Transverse colon (tissue), 4 donors: ENCODE measurements at regions not wholly inside any gene's neighbourhood (a gene's known extent, or its start where the extent isn't known, plus 50 kb on each side); places are given as distances from the start of the nearest gene placed in this dataset.
A peak's percentile ranks its signal among the peaks of the same experiment; 100 is the strongest.
"Not testable (repeated sequence)": the region's sequence is repeated elsewhere in the genome, so short reads cannot be mapped to it uniquely, and the experiment has no call there.

Experiments
- DNase-seq: peaks from one replicate; pipeline ENCODE4 v3.0.0-alpha.2; 2019
- H3K27ac ChIP-seq, 4 donors: fragments of 200-600 bp; sonication (generic); 2 replicates each; pipeline ENCODE4 v1.5.1; 2016 to 2018; ENCODE audit warnings: inconsistent platforms in 4 of 4
- H3K27me3 ChIP-seq: fragments of 200-600 bp; sonication (generic); 2 replicates; pipeline ENCODE4 v1.5.1; 2017; ENCODE audit warnings: inconsistent platforms
- H3K36me3 ChIP-seq, 4 donors: fragments of 200-600 bp; sonication (generic); 2 replicates each; pipeline ENCODE4 v1.5.1; 2017 to 2019; ENCODE audit warnings: inconsistent platforms in 4 of 4
- H3K4me1 ChIP-seq, 4 donors: fragments of 200-600 bp; sonication (generic); 2 replicates each; pipeline ENCODE4 v1.5.1; 2017 to 2020; ENCODE audit warnings: inconsistent platforms in 4 of 4
- H3K4me3 ChIP-seq, 4 donors: fragments of 200-600 bp; sonication (generic); 1 replicate in 1 of 4; 2 replicates in 3 of 4; pipeline versions ENCODE4 v1.5.1 to v1.6.1; 2017 to 2019; ENCODE audit warnings: inconsistent platforms in 4 of 4
- H3K9me3 ChIP-seq, 2 donors: fragments of 200-600 bp; sonication (generic); 2 replicates each; pipeline ENCODE4 v1.5.1; 2017 to 2019; ENCODE audit warnings: inconsistent platforms in 2 of 2
- EP300 ChIP-seq: sonication (generic); formaldehyde crosslinking; IDR thresholded peaks from one replicate; pipeline ENCODE4 v1.6.1; 2017; ENCODE audit warnings: antibody characterized with exemption, low read depth
- POLR2A ChIP-seq: fragments of 450-650 bp; IDR thresholded peaks from one replicate; pipeline ENCODE4 v1.6.1; 2016; ENCODE audit warnings: antibody characterized with exemption, mild to moderate bottlenecking, moderate library complexity
- POLR2AphosphoS5 ChIP-seq, 3 donors: sonication (generic); formaldehyde crosslinking; IDR thresholded peaks; one replicate each; pipeline ENCODE4 v1.6.1; 2016; ENCODE audit warnings: antibody characterized with exemption in 3 of 3
- WGBS, 2 donors: methylation state at CpG; one replicate each; pipeline ENCODE4 v1.1.5; 2018; ENCODE audit warnings: low coverage in 1 of 2; 5-methylcytosine and 5-hydroxymethylcytosine counted together
- in situ Hi-C, 4 donors: fragments of 200-750 bp; cut with MboI; loops; one replicate each; pipeline versions ENCODE4 v1.15.0 to v1.15.1; 2017; ENCODE audit warnings: low sequenced_read_pairs in 3 of 4, low pct_ligation_motif_present in 1 of 4, low pct_unique_long_range_greater_than_20kb in 1 of 4
- intact Hi-C: fragments of 100-400 bp; cut with DNase I; formaldehyde crosslinking; loops from one replicate; pipeline ENCODE4 v1.15.1; 2023; ENCODE audit warnings: low total_unique reads
- TF ChIP-seq, protein P1 (sequence below), 5 experiments: fragments of 200-600 bp in 3 of 5; fragments of 450-650 bp in 2 of 5; sonication (generic) in 3 of 5; IDR thresholded peaks; 1 replicate in 2 of 5; 2 replicates in 3 of 5; pipeline ENCODE4 v1.5.1; 2016 to 2017; ENCODE audit warnings: antibody characterized with exemption in 5 of 5, inconsistent platforms in 3 of 5, mild to moderate bottlenecking in 2 of 5, moderate library complexity in 1 of 5

DNA sequence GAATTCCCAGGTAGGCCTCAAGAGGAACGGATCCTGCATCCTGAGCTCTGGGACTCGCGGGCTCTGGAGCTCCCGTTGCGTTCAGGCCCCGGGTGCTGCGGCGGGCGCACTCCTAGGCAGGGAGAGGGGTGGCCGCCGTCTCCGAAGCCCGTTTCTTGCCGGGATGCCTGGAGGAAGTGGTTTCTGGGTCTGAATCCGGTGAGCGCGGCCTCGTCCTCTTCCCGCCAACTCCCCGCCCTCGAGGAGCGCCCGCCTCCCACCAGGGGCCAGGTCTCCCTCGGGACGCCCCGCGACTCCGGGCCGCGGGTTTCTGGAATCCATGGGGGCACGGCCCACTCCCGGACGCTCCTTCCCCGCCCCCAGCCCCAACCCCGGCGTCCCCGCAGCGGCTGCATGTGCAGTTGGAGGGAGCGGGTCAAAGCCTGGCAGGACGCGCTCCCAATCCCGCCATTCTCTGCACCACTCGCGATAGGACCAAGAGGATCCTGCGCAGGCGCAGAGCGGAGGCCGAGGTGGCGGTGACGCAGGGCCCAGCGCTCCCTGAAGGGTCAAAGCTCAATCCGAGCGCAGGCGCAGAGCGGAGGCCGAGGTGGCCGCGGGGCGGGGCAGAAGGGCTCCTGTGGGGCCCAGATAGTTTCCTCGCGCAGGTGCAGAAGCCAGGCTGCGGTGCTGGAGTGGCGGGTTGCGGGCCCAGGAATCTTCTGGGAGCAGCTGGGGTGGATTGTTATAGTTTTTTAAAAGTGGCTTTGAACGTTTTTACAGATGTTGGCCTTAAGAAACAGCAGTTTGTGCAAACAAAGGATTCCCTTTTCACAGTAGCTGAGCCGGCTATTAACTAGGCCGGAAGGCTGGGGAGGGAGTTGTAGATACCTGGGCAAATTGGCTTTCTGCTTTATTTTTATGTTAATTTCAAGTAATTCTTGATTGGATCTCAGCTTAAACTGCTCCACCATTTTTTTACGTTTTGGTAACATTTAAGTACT lies 796.4 kb downstream of the AACS start:
- Histone ChIP-seq H3K4me3 (no peak overlapping the region), H3K27me3 (no peaks in the 10 kb centered on the region), H3K27ac (no peak overlapping the region), H3K36me3 (no peaks in the 10 kb centered on the region), H3K4me1 (no peaks in the 10 kb centered on the region), H3K9me3 (peaks cover 0 to 5% of the 10 kb centered on the region in 2 donors)
- 59 to 67% methylated on average over 2 to 56 of the region's 68 CpGs for whole genome bisulfite sequencing, 2 donors
- in situ Hi-C loops (no loop called here), intact Hi-C loops (no loop called here)
- no peak for TF ChIP-seq POLR2AphosphoS5 (IDR thresholded peaks at IDR 0.05)
- DNase-seq = peak; percentile 7

GRCh38 chr12:125865236-125865635 lies 800.0 kb downstream of the AACS start:
- DNase-seq, H3K9me3 ChIP-seq, H3K4me3 ChIP-seq, intact Hi-C loops, H3K27me3 ChIP-seq, H3K27ac ChIP-seq, in situ Hi-C loops, H3K36me3 ChIP-seq, H3K4me1 ChIP-seq: not testable (repeated sequence)
- WGBS, 2 donors = 57 to 84% methylated on average over 3 to 6 of the region's 6 CpGs

DNA sequence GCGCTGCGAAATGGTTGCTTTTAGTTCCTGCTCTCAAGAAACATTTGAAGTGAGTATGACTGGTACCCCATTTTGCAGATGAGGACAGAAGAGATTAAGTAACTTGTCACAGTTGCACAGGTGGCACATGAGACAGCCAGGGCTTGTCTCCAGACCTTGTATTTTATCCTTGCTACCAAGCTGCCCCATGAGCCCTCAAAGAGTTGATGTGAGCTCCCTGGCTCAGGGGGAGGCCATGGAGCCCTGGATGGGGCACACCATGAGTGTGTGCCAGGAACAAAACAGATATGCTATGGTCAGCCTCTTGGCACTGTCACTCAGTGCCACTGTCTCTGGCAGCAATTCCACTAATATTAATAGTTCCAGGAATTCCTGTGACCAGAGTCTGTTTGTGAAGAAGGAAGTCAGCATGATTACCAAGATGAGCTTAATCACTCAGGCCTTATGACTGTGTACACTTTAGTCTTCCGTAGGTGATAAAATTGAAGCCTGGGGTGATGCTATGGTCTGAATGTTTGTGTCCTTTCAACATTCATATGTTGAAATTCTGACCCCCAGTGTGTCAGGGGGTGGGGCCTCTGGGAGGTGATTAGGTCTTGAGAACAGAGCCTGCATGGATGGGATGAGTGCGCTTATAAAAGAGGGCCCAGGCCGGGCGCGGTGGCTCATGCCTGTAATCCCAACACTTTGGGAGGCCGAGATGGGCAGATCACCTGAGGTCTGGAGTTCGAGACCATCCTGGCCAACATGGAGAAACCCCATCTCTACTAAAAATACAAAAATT lies 806.8 kb downstream of the AACS start:
- H3K4me1 ChIP-seq = no peaks in the 10 kb centered on the region
- DNase-seq = no peak
- TF ChIP-seq EP300 (no peak), POLR2AphosphoS5 (IDR thresholded peaks at IDR 0.05) (no peak), POLR2A (no peak)
- TF ChIP-seq, protein P1, sequence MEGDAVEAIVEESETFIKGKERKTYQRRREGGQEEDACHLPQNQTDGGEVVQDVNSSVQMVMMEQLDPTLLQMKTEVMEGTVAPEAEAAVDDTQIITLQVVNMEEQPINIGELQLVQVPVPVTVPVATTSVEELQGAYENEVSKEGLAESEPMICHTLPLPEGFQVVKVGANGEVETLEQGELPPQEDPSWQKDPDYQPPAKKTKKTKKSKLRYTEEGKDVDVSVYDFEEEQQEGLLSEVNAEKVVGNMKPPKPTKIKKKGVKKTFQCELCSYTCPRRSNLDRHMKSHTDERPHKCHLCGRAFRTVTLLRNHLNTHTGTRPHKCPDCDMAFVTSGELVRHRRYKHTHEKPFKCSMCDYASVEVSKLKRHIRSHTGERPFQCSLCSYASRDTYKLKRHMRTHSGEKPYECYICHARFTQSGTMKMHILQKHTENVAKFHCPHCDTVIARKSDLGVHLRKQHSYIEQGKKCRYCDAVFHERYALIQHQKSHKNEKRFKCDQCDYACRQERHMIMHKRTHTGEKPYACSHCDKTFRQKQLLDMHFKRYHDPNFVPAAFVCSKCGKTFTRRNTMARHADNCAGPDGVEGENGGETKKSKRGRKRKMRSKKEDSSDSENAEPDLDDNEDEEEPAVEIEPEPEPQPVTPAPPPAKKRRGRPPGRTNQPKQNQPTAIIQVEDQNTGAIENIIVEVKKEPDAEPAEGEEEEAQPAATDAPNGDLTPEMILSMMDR (IDR thresholded peaks at IDR 0.05) = no peak
- H3K27me3 ChIP-seq = no peaks in the 10 kb centered on the region
- H3K4me3 ChIP-seq = no peak overlapping the region
- H3K9me3 ChIP-seq = no peaks in the 10 kb centered on the region
- no peak overlapping the region for H3K27ac ChIP-seq
- no peaks in the 10 kb centered on the region for H3K36me3 ChIP-seq
- WGBS, 2 donors = 80 to 83% methylated on average over 1 to 9 of the region's 9 CpGs
- intact Hi-C loops (no loop called here), in situ Hi-C loops (no loop called here)

GRCh38 chr12:125873016-125873415 lies 807.8 kb downstream of the AACS start:
- no peak for DNase-seq
- no peak overlapping the region for H3K27ac ChIP-seq
- H3K4me3 ChIP-seq = no peak overlapping the region
- no peaks in the 10 kb centered on the region for H3K4me1 ChIP-seq
- TF ChIP-seq EP300 (no peak), POLR2A (no peak), POLR2AphosphoS5 (IDR thresholded peaks at IDR 0.05) (no peak)
- TF ChIP-seq, protein P1 (IDR thresholded peaks at IDR 0.05) = no peak
- intact Hi-C loops (no loop called here), in situ Hi-C loops (no loop called here)
- H3K36me3 ChIP-seq = no peaks in the 10 kb centered on the region
- no peaks in the 10 kb centered on the region for H3K9me3 ChIP-seq
- WGBS, 2 donors = 64 to 86% methylated on average over 3 to 5 of the region's 5 CpGs
- no peaks in the 10 kb centered on the region for H3K27me3 ChIP-seq

GRCh38 chr12:125878483-125878882 lies 813.2 kb downstream of the AACS start:
- intact Hi-C loops (no loop called here), in situ Hi-C loops (no loop called here)
- H3K4me3 ChIP-seq = no peak overlapping the region
- no peak for TF ChIP-seq EP300
- TF ChIP-seq, protein P1 (IDR thresholded peaks at IDR 0.05) = no peak
- TF ChIP-seq POLR2AphosphoS5 (IDR thresholded peaks at IDR 0.05) = no peak
- TF ChIP-seq POLR2A = no peak
- 31% methylated on average over 4 of the region's 4 CpGs for WGBS, 2 donors
- no peaks in the 10 kb centered on the region for H3K9me3 ChIP-seq
- no peaks in the 10 kb centered on the region for H3K4me1 ChIP-seq
- H3K27me3 ChIP-seq = no peaks in the 10 kb centered on the region
- DNase-seq = no peak
- H3K36me3 ChIP-seq = no peaks in the 10 kb centered on the region
- no peak overlapping the region for H3K27ac ChIP-seq
